M059J (cell line): ENCODE measurements at regions not wholly inside any gene's neighbourhood (a gene's known extent, or its start where the extent isn't known, plus 50 kb on each side); places are given as distances from the start of the nearest gene placed in this dataset.

ENCODE experiments used
- DNase-seq: peaks from one replicate; pipeline ENCODE4 v3.0.0-alpha.2; 2012; ENCODE audit warnings: low read depth

DNA sequence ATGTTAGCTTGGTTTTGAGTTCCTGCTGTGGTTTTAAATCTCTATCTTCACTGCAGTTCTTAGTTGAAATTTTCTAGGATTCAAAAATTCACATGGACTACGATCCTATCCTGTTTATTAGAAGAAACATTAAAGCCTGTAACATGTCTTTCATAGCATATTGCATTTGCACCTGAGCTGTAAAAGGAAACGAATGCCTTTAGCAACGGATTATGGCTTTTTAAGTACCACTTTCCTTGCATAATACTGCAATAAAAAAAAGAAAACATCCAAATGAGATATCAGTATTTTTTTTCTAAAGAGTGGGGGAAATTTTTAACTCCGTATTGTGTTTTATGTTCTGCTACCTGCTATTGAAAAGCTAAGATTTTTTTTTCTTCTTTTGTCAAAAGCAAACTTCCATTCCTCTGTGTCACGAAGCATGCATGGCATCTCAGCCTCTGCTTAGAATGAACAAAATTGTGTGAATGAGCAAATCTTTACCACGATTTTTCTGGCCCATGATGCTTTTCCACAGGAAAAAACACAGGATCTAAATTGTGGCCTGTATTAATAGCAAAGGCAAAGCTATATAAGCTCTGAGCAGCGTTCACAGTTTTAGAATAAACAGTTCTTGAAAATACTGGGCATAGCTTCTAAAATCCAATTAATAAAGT, 110.0 kb upstream of the CDIN1 start:
- peak; percentile 41 for DNase-seq

DNA sequence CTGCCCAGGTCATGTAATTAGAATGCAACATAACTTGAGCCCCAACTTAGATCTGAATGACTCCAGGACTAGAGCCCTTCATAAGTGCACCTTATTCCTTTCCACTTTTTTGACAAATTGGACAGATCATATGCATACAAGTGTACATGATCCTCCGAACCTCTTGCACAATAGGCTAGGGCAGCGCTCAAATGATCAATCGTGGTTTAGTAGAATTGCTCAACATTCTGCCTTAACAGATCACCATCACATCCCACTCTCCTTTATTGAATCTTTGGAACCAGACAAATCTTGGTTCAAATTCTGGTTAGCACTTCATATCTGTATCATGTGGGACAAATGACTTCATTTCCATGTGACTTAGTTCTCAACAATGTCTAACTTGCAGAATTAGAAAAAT, 106.8 kb upstream of the CDIN1 start:
- no peak for DNase-seq

- no peak for DNase-seq
Observed at GRCh38 chr15:36478561-36478960, 100.9 kb upstream of the CDIN1 start.

DNA sequence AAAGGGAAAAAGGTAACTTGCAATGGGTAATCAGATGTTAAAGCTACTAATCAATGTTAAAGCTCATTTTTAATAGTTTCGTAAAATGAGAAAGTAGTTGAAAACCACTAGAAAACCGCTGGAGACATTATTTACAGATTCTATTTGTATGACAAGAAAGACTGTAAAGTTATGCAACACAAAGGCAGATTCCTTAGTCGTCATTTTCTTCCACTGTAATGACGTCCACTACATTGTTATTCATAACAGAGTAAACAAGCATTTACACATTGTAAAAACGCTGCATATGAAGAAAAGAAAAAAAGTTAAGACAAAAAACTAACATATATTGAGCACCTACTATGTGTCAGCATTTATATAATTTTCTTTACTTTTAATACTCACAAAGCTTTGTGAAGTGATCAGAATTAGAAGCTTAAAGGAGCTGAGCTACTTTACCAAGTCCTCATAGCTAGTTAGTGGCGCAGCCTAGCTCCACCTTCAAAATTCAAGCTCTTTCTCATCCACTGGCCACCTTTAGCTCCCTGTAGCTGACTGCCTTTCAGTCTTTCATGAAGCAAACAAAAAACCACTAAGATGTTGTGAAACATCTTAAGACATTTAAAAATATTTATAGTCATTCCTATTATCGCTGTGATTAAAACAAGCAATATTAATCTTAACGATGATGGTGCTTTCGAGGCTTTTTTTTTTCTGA, 100.1 kb upstream of the CDIN1 start:
- no peak for DNase-seq

DNA sequence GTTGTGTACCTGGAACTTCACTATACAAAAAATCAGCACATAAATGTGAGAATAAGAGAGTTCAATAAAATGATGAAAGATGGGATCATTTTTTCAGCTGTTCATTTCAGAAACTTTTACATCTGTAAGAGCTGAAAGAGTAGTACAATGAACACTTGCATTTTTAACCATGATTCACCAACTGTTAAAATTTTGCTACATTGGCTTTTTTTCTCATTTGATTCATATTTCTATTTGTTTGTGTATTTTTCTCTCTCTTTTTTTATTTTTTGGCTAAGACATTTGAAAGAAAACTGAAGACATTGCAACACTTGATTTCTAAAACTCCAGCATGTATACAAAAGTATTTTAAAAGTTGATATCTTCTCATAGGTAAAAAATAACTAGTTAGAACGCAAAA, 98.3 kb upstream of the CDIN1 start:
- DNase-seq, result no peak

DNA sequence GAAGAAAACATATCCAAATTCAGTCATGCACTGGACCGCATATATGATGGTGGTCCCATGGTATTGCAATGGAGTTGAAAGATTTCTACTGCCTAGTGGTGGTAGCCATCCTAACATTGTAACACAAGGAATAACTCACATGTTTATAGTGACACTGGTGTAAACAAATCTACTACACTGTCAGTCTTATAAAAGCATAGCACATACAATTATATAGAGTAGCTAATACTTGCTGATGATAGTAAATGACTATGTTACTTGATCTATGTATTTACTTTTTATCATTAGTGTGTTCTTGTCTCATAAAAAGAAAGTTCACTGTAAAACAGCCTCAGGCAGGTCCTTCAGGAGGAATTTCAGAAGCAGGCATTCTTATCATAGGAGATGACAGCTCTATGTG, 96.0 kb upstream of the CDIN1 start:
- DNase-seq, result no peak

- peak; percentile 50 for DNase-seq
Observed at GRCh38 chr15:36484038-36484778, 95.2 kb upstream of the CDIN1 start.

- no peak for DNase-seq
Observed at GRCh38 chr15:36491912-36492311, 87.5 kb upstream of the CDIN1 start.

GRCh38 chr15:36495456-36495991, 83.9 kb upstream of the CDIN1 start:
- DNase-seq, result no peak

DNA sequence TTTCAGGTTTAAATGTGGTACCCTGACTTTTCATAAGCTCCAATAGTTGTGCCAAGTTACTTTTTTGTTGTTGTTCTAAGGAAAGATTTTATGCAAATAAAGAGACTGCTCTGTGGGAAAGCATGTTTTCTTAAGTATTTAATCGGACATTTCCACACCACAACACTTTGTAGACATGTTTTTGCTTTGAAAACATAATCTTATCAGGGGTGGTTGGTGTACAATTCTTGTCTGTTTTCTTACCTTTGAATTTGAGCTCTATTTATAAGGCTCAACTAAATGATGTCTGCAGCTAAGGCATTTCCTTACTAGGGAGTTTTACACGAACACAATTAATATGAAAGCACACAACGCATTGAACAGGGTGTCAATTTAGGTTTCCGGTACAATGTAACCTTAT, 81.5 kb upstream of the CDIN1 start:
- DNase-seq, result peak; percentile 9

- no peak for DNase-seq
Observed at GRCh38 chr15:36498401-36498800, 81.0 kb upstream of the CDIN1 start.

DNA sequence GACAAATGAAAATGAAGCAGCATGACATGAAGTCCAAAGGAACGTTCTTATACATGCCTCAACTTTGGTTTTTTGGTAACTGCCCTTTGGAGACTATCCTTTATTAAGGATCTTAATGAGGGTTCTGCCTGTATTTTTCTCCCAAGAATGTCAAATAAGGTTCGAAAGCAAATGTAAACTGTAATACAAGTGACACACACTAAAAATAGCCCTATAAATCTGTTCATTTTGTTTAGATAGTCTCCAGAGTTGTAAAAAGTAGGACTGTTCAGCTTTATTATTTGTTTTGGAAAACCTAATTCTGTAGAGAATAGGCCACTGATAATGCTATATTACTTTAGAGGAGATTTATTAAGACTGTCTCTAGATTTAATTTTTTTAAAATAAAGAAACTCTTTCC, 80.5 kb upstream of the CDIN1 start:
- DNase-seq, result peak; percentile 12

DNA sequence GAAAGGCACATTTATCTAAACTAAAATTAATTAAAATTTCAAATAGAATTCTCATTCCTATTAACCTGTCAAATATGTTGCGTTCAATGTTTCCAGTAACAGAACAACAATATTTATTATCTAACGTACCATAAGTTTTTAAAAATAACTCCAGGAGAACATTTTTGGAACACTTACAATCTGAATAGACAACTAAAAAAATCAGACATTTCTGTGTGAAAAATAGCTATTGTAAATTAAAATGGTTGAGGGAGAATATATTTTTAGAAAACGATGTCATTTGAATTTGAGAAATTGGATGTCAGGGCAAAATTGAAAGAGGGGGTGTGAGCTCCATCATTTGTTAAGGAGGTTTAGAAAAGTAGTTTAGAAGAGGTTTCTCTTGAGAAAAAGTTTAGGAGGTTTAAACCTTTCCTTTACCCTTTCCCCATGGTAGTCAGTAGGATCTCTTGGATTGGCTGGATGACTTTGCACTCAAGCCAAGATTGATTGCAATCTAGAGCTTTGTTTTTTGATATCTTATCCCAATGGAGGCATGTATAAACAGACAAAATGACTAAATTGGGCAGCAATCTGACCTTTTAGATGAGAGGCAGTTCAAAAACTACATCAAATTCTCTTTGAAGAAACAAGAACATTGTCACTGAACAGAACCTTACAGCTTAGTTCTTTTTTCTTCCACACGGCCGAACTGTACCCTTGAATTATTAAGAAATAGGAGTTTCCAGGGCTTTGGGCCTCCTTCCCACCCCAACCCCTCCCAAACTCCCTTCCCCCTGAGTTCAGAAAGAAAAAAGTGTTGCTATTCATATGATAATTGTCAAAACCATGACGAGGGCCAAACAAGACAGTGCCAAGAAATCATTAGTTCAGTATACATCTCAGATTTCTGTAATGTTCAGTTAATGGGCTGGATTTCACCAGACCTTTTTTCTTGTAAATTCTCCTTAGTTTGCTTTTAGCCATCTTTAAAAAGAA, 79.7 kb upstream of the CDIN1 start:
- peak; percentile 60 for DNase-seq

DNA sequence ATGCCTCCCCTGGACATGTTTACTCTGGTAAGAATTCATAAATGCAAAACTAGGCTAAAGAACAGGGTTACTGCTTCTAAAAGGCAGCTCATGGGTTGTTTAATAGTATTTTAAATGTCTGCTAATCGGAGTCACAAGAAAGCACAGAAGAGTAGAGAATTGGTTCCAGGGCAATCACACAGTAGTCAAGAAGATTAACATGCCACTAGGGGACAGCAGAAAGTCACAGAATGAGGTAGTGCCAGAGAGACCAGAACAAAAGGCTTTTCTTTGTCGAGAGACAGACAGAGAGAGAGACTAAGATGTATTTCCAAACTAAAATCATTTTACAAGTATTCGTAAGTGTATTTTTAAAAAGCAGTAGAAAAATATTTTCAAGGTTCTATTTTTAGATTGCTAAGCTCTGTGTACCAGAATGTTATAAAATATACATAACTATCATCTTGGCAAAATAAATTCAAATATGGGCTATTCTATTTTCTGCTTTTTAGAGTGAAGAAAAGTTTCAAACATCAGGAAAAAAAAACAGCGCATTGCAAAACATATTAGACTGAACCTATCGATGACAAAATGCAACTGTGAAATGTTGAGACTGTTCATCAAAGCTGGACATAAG, 78.3 kb upstream of the CDIN1 start:
- DNase-seq, result peak; percentile 84

GRCh38 chr15:36502509-36502908, 76.9 kb upstream of the CDIN1 start:
- no peak for DNase-seq

- no peak for DNase-seq
Observed at GRCh38 chr15:36506733-36507356, 72.6 kb upstream of the CDIN1 start.

GRCh38 chr15:36507458-36507857, 72.0 kb upstream of the CDIN1 start:
- DNase-seq, result no peak

DNA sequence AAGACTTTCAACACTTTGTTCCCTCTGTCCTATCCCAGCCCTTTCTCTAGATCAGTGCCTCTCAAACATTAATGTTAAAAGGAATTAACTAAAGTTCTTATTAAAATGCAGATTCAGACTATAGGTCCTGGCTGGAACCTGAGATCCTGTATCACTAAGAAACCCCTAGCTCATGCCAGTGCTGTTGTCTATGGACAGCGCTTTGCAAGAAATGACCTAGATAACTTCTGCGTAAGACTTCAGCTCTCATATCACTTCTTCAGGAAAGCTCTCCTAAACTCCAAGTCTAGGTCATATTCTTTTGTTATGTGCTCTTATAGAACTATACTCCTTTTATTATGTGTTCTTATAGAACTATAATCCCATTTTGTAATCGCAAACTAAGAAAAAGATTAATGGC, 67.8 kb upstream of the CDIN1 start:
- no peak for DNase-seq

- no peak for DNase-seq
Observed at GRCh38 chr15:36517758-36518157, 61.7 kb upstream of the CDIN1 start.

DNA sequence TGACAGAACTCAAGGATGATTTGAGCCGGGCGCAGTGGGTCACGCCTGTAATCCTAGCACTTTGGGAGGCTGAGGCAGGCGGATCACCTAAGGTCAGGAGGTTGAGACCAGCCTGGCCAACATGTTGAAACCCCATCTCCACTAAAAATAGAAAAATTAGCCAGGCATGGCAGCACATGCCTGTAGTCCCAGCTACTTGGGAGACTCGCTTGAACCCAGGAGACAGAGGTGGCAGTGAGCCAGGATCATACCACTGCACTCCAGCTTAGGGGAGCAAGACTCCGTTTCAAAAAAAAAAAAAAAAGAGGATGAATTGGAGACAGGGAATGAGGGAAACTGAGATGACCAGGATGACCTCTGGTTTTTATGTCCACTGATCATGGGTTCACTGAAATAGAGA, 60.4 kb upstream of the CDIN1 start:
- DNase-seq, result no peak

- no peak for DNase-seq
Observed at GRCh38 chr15:36525430-36525829, 54.0 kb upstream of the CDIN1 start.
